HL-60 (cell line): ENCODE measurements at regions not wholly inside any gene's neighbourhood (a gene's known extent, or its start where the extent isn't known, plus 50 kb on each side); places are given as distances from the start of the nearest gene placed in this dataset.

Experiments used
- CTCF ChIP-seq: IDR thresholded peaks from one replicate; pipeline ENCODE4 v1.5.1; 2011; ENCODE audit warnings: low read length, control low read depth, inconsistent platforms; ENCODE audit not compliant: insufficient read depth
- POLR2AphosphoS5 ChIP-seq: IDR thresholded peaks from 2 replicates; pipeline ENCODE4 v1.6.1; 2012; ENCODE audit warnings: low read depth

- TF ChIP-seq CTCF = no peak
- no peak for TF ChIP-seq POLR2AphosphoS5
Observed at GRCh38 chr14:55973911-55974630, 144.1 kb upstream of the PELI2 start.
